ENCODE measurements at regions not wholly inside any gene's neighbourhood (a gene's known extent, or its start where the extent isn't known, plus 50 kb on each side); places are given as distances from the start of the nearest gene placed in this dataset.
"Not testable (repeated sequence)": the region's sequence is repeated elsewhere in the genome, so short reads cannot be mapped to it uniquely, and the experiment has no call there.

- not testable (repeated sequence) for TF ChIP-seq CTCF, POLR2A (IDR thresholded peaks at IDR 0.05)
Measured at GRCh38 chr21:14281188-14281900, 65.4 kb downstream of the RBM11 start.
